ENCODE measurements at regions not wholly inside any gene's neighbourhood (a gene's known extent, or its start where the extent isn't known, plus 50 kb on each side); places are given as distances from the start of the nearest gene placed in this dataset.

DNA sequence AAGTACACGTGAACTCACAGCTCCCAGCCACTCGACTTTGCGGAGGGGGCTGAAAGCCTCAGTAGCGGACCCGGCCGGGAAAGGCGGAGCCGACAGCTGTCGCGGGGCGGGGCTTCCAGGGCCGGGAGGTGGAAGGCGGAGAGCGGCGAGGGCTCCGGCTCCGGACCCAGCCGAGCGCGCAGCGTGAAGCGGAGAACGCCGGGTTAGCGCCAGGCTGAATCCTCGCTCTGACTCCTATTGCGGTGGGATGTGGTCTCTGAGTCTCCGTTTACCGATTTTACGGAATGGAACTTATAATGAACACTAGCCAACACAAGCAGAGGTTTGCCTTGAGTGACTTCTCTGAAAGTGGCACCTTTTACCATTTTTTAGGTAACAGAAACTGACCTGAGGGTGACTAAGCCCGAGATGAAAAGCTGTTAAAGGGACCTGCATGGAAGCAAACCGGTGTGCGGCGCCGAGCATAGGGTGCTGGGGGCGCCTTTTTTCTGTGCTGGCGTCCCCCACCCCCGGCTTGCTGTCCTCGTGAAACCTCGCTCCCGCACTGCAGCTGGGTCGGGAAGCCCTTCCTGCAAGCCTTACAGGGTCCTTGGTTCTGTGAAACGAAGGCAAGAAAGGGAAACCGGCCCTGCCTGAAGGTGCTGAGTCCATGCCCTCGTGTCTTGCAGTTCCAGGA lies 72.9 kb downstream of the EN1 start:
- intact Hi-C loops (cut with DNase I): no loop called here
- Histone ChIP-seq H3K9me3 (no peaks in the 10 kb centered on the region), H3K27ac (no peak overlapping the region), H3K36me3 (no peaks in the 10 kb centered on the region), H3K4me3 (peak overlapping the region in 11 of 12 donors; percentile 19 to 52 (median 40)), H3K27me3 (peaks cover 3 to 68% (median 21%) of the 10 kb centered on the region in 9 donors), H3K4me1 (peaks cover 0 to 7% (median 2%) of the 10 kb centered on the region in 12 donors)
- ATAC-seq (peak; percentile 62 to 83 (median 69)), DNase-seq (peak; percentile 13 to 68 (median 33))
- TF ChIP-seq, protein P1, sequence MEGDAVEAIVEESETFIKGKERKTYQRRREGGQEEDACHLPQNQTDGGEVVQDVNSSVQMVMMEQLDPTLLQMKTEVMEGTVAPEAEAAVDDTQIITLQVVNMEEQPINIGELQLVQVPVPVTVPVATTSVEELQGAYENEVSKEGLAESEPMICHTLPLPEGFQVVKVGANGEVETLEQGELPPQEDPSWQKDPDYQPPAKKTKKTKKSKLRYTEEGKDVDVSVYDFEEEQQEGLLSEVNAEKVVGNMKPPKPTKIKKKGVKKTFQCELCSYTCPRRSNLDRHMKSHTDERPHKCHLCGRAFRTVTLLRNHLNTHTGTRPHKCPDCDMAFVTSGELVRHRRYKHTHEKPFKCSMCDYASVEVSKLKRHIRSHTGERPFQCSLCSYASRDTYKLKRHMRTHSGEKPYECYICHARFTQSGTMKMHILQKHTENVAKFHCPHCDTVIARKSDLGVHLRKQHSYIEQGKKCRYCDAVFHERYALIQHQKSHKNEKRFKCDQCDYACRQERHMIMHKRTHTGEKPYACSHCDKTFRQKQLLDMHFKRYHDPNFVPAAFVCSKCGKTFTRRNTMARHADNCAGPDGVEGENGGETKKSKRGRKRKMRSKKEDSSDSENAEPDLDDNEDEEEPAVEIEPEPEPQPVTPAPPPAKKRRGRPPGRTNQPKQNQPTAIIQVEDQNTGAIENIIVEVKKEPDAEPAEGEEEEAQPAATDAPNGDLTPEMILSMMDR (IDR thresholded peaks at IDR 0.05): no peak
- no peak for TF ChIP-seq POLR2A (IDR thresholded peaks at IDR 0.05)
- 1% methylated on average over 37 to 45 of the region's 45 CpGs for WGBS, 4 donors

DNA sequence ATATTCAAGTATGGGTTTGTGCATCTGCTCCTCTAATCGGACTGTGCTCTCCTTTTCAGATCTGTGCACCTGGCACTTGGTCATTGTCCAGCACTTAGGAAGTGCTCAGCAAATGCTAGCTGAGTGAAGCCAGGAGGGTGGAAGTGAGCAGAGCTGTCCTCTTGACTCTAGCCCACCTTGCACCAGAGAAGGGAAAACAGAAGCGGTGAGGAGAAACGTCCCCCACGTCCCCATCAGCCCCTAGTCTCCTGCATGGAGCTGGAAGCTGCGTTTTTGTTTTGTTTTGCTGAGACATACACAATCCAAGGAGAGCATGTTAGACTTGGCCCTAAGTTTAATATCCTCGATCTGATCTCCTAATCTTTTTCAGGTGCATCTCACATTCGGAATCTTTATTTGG lies 73.6 kb downstream of the EN1 start:
- peaks cover 0 to 7% (median 2%) of the 10 kb centered on the region in 12 donors for H3K4me1 ChIP-seq
- no peaks in the 10 kb centered on the region for H3K9me3 ChIP-seq
- H3K4me3 ChIP-seq: no peak overlapping the region
- DNase-seq: no peak
- intact Hi-C loops (cut with DNase I): no loop called here
- H3K27ac ChIP-seq: no peak overlapping the region
- 59 to 69% (median 60%) methylated on average over 7 of the region's 7 CpGs for WGBS, 4 donors
- no peaks in the 10 kb centered on the region for H3K36me3 ChIP-seq
- no peak for TF ChIP-seq POLR2A (IDR thresholded peaks at IDR 0.05)
- TF ChIP-seq, protein P1 (IDR thresholded peaks at IDR 0.05): no peak
- ATAC-seq: no peak
- H3K27me3 ChIP-seq: peaks cover 3 to 70% (median 21%) of the 10 kb centered on the region in 9 donors

DNA sequence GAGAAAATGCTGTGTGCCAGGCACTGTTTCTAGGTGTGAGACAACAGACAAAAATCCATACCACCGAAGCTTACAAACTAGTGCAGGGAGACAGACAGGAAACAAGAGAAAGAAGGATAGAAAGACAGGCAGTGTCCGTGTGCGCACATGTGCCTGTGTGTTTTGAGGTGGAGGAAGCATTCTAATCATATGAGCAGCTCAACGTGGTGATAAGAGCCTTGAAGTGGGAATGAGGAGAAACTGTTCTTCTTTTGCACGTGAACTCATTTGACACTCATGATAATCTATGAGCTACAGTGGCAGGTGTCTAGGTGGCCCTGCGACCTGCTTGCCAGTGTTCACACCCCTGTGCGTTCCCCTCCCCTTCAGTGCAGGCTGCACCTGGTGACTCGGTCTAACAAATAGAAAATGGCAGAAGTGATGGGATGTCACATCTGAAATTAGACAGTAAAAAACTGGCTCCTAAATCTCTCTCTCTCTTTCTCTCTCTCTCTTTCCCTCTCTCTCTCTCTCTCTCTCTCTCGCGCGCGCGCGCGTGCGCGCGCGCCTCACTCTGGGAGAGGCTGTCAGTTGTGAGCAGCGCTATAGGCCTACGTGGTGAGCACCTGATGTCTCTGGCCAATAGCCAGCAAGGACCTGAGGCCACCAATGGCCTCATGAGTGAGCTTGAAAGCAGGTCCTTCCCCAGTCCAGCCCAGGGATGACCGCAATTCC lies 74.8 kb downstream of the EN1 start:
- Histone ChIP-seq H3K36me3 (no peaks in the 10 kb centered on the region), H3K4me1 (peaks cover 0 to 7% (median 2%) of the 10 kb centered on the region in 12 donors), H3K27ac (no peak overlapping the region), H3K27me3 (peaks cover 3 to 78% (median 21%) of the 10 kb centered on the region in 9 donors), H3K4me3 (no peak overlapping the region), H3K9me3 (no peaks in the 10 kb centered on the region)
- no peak for DNase-seq
- ATAC-seq: no peak
- intact Hi-C loops (cut with DNase I): no loop called here
- TF ChIP-seq, protein P1 (IDR thresholded peaks at IDR 0.05): no peak
- no peak for TF ChIP-seq POLR2A (IDR thresholded peaks at IDR 0.05)
- 80 to 85% (median 82%) methylated on average over 21 to 22 of the region's 22 CpGs for WGBS, 4 donors

DNA sequence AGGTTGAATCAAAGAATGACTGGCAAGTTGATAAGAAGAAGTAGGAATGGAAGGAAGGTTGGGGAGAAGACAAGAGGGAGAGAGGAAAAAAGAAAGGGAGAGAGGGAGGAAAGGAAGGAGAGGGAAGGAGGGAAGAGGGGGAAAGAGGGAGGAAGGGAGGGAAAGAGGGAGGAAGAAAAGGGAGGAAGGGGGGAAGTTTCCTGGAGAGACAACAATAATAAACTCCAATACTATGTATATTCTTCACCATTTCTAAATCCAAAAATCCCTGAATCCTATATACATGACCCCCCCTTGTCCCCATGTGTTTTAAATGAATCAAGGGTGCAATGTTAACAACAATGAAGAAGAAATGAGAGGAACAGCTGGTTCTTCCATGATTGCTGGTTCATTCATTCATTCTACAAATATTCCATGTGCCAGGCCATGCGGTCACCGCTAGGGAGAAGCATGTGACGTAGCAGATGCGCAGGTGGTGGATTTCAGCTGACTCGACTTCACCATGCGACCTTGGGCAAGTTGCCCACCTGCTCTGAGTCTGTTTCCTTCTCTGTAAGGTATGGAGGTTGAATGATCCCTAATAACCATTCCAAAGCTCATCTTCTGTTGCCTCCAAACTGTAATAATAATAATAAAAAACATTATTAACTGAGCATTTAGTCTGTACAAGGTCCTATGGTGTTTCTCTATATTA lies 77.6 kb downstream of the EN1 start:
- H3K9me3 ChIP-seq: no peaks in the 10 kb centered on the region
- ATAC-seq: no peak
- no peaks in the 10 kb centered on the region for H3K36me3 ChIP-seq
- peaks cover 0 to 75% (median 19%) of the 10 kb centered on the region in 9 donors for H3K27me3 ChIP-seq
- H3K4me3 ChIP-seq: no peak overlapping the region
- TF ChIP-seq, protein P1 (IDR thresholded peaks at IDR 0.05): no peak
- TF ChIP-seq POLR2A (IDR thresholded peaks at IDR 0.05): no peak
- peaks cover 0 to 5% (median 1%) of the 10 kb centered on the region in 12 donors for H3K4me1 ChIP-seq
- 74 to 91% (median 80%) methylated on average over 6 of the region's 6 CpGs for WGBS, 4 donors
- H3K27ac ChIP-seq: no peak overlapping the region
- DNase-seq: no peak
- intact Hi-C loops (cut with DNase I): no loop called here
